Fibroblast of the aortic adventitia (primary cell): ENCODE measurements at regions not wholly inside any gene's neighbourhood (a gene's known extent, or its start where the extent isn't known, plus 50 kb on each side); places are given as distances from the start of the nearest gene placed in this dataset.
A peak's percentile ranks its signal among the peaks of the same experiment; 100 is the strongest.
"Not testable (repeated sequence)": the region's sequence is repeated elsewhere in the genome, so short reads cannot be mapped to it uniquely, and the experiment has no call there.

Experiments used
- DNase-seq: peaks from one replicate; pipeline ENCODE4 v3.0.0-alpha.2; 2010; ENCODE audit warnings: low read depth
- H3K4me3 ChIP-seq: 2 replicates; pipeline ENCODE4 v1.5.1; 2011; ENCODE audit warnings: low read depth, mild to moderate bottlenecking, control low read depth, low read length, moderate library complexity
- TF ChIP-seq, protein P1 (sequence below): IDR thresholded peaks from 2 replicates; pipeline ENCODE4 v1.5.1; 2011; ENCODE audit warnings: mild to moderate bottlenecking, low read length, control low read depth, inconsistent platforms; ENCODE audit not compliant: insufficient read depth

DNA sequence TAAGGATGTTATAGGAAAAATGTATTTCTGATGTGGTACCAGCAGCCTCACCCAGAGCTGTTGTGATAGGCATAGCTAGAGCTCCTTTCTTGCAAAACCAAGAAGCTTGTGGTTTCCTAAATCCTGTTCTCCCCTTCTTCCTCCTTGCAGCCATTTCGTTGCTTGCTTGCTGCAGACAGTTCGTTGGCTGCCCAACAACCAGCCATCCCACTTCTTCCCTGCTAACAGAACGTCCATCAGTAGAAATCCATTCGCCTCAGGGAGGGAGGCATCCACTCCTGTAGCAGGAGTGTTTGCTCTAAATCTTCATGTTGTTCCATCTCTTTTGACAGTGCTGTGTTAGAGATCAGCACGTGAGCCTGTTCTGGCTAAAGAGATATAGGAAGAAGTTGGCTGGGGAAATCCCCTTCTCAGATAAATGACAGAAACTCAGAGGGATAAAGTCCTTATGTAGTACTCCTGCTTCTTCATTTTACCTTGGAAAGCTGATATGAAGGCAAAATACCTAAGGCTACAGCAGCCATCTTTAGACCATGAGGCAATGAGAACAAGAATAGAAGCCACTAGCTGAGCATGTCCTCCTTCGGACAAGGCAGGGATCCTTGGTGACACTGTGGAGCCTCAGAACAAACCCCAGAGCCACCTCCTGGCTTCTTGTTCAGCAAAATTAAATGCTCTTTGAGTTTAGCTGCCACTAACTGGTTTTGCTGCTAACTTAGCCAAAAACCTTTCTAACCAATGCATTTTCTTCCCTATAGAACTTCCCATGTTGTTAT lies 68.4 kb upstream of the RELL1 start:
- TF ChIP-seq, protein P1, sequence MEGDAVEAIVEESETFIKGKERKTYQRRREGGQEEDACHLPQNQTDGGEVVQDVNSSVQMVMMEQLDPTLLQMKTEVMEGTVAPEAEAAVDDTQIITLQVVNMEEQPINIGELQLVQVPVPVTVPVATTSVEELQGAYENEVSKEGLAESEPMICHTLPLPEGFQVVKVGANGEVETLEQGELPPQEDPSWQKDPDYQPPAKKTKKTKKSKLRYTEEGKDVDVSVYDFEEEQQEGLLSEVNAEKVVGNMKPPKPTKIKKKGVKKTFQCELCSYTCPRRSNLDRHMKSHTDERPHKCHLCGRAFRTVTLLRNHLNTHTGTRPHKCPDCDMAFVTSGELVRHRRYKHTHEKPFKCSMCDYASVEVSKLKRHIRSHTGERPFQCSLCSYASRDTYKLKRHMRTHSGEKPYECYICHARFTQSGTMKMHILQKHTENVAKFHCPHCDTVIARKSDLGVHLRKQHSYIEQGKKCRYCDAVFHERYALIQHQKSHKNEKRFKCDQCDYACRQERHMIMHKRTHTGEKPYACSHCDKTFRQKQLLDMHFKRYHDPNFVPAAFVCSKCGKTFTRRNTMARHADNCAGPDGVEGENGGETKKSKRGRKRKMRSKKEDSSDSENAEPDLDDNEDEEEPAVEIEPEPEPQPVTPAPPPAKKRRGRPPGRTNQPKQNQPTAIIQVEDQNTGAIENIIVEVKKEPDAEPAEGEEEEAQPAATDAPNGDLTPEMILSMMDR, result no peak

DNA sequence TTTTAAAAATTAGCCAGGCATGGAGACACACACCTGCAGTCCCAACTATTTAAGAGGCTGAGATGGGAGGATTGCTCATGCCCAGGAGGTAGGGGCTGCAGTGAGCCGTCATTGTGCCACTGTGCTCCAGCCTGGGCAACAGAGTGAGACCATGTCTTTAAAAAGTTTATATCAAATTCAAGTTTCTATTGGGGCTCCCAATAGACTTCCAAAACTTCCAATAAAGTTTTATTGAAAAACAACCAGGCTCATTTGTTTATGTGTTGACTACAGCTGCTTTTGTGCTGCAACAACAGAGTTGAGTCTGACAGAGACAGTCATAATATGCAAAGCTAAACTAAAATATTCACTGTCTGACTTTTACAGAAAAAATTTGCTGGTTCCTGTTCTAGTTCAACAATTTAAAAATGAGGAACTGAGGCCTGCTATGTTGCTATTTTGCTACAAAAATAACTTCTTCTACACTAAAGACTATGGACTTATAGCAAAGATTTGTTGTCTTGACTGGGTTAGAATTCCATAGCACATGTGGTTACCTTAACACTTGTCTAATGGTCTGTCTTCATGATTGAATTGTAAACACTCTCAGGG lies 63.3 kb upstream of the RELL1 start:
- H3K4me3 ChIP-seq, result no peak overlapping the region
- DNase-seq, result no peak
- TF ChIP-seq, protein P1, result no peak

More for the DNA sequence above, 68.4 kb upstream of the RELL1 start:
- no peak overlapping the region for H3K4me3 ChIP-seq
- no peak for DNase-seq

DNA sequence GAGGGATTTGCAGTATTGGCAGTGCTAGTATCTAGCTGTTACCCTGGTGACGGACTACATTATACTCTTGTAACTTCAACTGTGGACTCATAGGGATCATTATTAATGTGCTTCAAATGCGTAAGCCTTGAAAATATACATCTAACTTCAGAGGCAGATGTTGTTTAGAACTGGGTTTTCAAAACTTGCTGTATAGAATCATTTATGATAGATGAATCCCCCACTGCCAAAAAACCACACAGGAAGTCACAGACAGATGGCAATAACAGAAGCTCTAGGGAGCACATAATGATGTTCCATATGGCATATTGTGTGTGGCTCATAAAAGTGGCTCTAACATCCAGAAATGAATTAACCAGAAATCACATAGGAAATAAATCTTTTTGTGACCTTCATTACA lies 62.3 kb upstream of the RELL1 start:
- DNase-seq, result no peak
- no peak overlapping the region for H3K4me3 ChIP-seq
- TF ChIP-seq, protein P1, result no peak

DNA sequence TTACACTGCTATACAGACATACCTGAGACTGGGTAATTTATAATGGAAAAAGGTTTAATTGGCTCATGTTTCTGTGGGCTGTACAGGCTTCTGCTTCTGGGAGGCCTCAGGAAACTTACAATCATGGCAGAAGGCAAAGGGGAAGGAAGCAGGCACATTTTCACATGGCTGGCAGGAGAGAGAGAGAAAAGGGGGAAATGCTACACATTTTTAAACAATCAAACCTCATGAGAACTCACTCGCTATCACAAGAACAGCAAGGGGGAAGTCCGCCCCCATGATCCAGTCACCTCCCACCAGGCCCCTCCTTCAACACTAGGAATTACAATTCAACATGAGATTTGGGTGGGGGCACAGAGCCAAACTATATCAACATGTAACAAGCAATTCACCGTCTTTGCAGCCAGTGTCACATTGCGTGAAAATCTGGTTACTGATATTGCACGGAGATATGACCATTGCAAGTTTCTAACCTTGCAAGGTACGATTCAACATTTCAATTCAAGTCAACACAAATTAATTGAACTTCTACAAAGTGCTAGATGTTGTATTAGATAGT lies 61.7 kb upstream of the RELL1 start:
- no peak for DNase-seq
- TF ChIP-seq, protein P1, result no peak
- no peak overlapping the region for H3K4me3 ChIP-seq

DNA sequence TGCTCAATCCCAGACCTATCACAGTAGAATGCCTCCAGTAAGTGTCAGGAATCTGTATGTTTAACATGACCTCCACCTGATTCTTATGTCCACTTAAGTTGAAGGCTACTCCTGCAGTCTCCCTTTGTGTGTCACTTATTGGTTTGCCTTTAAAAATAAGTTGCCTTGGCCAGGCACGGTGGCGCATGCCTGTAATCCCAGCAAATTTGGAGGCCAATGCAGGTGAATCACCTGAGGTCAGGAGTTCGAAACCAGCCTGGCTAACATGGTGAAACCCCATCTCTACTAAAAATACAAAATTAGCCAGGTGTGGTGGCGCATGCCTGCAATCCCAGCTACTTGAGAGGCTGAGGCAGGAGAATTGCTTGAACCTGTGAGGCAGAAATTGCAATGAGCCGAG lies 60.7 kb upstream of the RELL1 start:
- not testable (repeated sequence) for H3K4me3 ChIP-seq, DNase-seq

DNA sequence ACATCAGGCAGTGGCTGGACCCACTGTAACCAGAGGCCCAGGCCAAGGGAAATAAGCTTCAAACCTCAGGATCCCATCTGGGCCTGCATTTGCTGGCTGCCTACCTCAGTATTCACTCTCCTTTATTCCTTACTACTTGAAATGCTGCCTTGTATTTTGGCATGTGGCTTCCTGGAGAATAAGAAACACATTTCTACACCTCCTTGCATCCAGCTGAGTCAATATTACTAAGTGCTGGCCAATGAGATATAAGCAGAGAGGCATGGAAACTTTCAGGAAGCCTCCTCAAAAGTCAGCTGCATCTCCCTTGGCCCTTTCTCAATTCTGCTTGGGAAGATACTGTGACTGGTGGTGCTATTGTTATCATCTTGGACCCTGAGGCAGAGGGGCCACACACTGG lies 59.8 kb upstream of the RELL1 start:
- peak; percentile 51 for DNase-seq
- TF ChIP-seq, protein P1, result no peak
- no peak overlapping the region for H3K4me3 ChIP-seq

DNA sequence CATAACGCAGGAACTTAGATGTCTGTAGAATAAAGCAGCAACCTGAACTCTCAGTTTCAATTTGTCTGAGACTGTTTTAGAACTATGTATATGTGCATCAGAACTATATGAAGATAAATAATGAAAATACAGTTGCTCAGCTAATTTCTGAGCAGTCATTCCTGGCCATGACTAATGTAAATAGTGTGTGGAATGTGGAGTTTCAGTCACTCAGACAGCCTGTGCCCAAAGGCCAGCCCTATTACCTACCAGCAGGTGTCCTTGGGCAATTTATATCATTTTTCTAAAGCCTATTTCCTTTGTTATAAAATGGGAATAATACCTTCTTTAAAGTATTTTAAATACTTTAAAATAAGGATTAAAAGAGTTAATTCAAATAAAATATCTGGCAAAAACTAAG lies 56.0 kb upstream of the RELL1 start:
- no peak overlapping the region for H3K4me3 ChIP-seq
- TF ChIP-seq, protein P1, result no peak
- DNase-seq, result no peak
